ENCODE measurements at regions not wholly inside any gene's neighbourhood (a gene's known extent, or its start where the extent isn't known, plus 50 kb on each side); places are given as distances from the start of the nearest gene placed in this dataset.

- TF ChIP-seq CTCF (IDR thresholded peaks at IDR 0.05; ENCODE audit: insufficient read depth, low read depth, low read length) (no peak), EZH2 (IDR thresholded peaks at IDR 0.05; ENCODE audit: insufficient read depth, low read length) (no peak)
Measured at GRCh38 chr7:9523579-9523978, 1090.2 kb downstream of the NXPH1 start.

All from astrocyte (in vitro differentiated cells and primary cell).